ENCODE measurements at regions not wholly inside any gene's neighbourhood (a gene's known extent, or its start where the extent isn't known, plus 50 kb on each side); places are given as distances from the start of the nearest gene placed in this dataset.

GRCh38 chr14:56522403-56522802 lies 57.2 kb upstream of the TMEM260 start:
- H3K27me3 ChIP-seq (ENCODE audit: insufficient read depth, low read length) = peaks cover 14% of the 10 kb centered on the region
- no peaks in the 10 kb centered on the region for H3K4me1 ChIP-seq (ENCODE audit: insufficient read depth, low read length)
- H3K36me3 ChIP-seq (ENCODE audit: insufficient read depth, low read length) = no peaks in the 10 kb centered on the region
- POLR2A ChIA-PET (ENCODE audit: partially characterized antibody) = no interaction called here
- no peak overlapping the region for H3K4me3 ChIP-seq (ENCODE audit: low read length in 2 of 2)
- CTCF ChIA-PET (ENCODE audit: partially characterized antibody) = no interaction called here
- DNase-seq = no peak
- Mint-ChIP-seq H3K36me3 (no peaks in the 10 kb centered on the region), H3K4me3 (no peak overlapping the region), H3K27ac (no peak overlapping the region), H3K4me1 (no peaks in the 10 kb centered on the region), H3K9me3 (no peaks in the 10 kb centered on the region), H3K27me3 (peaks cover 17 to 33% of the 10 kb centered on the region in 2 donors)
- intact Hi-C loops (cut with micrococcal nuclease) = no loop called here
- H3K9me3 ChIP-seq (ENCODE audit: control insufficient read depth in 1 of 2, low read length in 2 of 2) = no peaks in the 10 kb centered on the region
- H3K27ac ChIP-seq (ENCODE audit: low read depth, low read length) = no peak overlapping the region

DNA sequence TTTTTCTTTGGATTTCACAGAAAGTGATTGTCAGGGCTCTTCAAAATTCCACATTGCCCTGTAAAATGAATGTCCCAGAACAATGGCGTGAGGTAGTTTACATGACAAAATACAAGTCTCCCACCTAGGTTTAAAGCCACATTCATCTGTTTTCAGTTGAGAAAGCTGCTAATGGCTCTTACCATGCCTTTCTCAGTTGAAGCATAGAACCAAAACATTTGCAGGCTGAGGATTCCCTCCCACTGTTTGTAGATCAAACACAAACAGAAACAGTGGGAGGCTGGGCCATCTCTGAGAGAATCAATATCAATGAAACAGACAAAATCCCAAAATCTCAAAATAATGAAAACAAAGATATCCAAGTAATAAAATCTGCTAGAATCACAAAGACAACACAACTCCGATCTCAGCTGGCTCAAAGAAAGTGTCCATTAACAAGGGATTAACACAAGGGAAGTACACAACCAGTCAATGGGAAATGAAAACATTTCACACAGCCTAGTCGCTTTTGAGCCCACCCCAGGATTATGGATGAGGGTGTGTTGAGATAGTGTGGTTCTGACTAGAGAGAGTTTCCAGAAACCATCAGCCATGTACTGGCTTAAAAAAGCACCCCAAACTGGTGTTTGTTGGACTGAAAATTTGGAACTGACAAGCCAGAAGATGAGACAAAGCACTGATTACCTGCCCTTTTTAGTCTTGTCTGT lies 54.5 kb upstream of the TMEM260 start:
- POLR2A ChIA-PET (ENCODE audit: partially characterized antibody) = no interaction called here
- Mint-ChIP-seq H3K27me3 (peaks cover 10 to 32% of the 10 kb centered on the region in 2 donors), H3K27ac (no peak overlapping the region), H3K4me1 (no peaks in the 10 kb centered on the region), H3K36me3 (no peaks in the 10 kb centered on the region), H3K4me3 (no peak overlapping the region), H3K9me3 (no peaks in the 10 kb centered on the region)
- intact Hi-C loops (cut with micrococcal nuclease) = no loop called here
- H3K9me3 ChIP-seq (ENCODE audit: control insufficient read depth in 1 of 2, low read length in 2 of 2) = no peaks in the 10 kb centered on the region
- CTCF ChIA-PET (ENCODE audit: partially characterized antibody) = no interaction called here
- no peak for DNase-seq
- no peaks in the 10 kb centered on the region for H3K36me3 ChIP-seq (ENCODE audit: insufficient read depth, low read length)
- H3K27me3 ChIP-seq (ENCODE audit: insufficient read depth, low read length) = peaks cover 14% of the 10 kb centered on the region
- H3K4me1 ChIP-seq (ENCODE audit: insufficient read depth, low read length) = no peaks in the 10 kb centered on the region
- no peak overlapping the region for H3K27ac ChIP-seq (ENCODE audit: low read depth, low read length)
- H3K4me3 ChIP-seq (ENCODE audit: low read length in 2 of 2) = no peak overlapping the region

DNA sequence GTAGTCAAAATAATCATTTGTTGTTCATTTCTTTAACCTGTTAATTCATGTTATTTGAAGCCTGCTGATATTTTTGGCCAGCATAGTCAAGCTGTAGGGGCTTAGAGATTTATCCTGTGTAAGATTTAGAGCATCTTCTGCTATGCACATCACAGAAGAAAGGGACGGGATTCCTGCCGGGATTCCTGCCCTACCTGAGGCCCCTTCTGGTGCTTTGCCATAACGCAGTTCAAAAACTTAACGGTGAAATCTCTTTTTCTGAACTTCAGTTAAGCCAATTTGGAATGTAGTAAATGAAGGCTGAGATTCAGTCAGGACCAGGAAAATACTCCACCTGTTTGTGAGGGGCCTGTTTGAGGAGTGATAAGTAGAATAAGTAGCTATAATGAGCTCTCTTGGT lies 50.7 kb upstream of the TMEM260 start:
- Mint-ChIP-seq H3K4me3 (no peak overlapping the region), H3K27me3 (peaks cover 8 to 25% of the 10 kb centered on the region in 2 donors), H3K4me1 (no peaks in the 10 kb centered on the region), H3K27ac (no peak overlapping the region), H3K9me3 (no peaks in the 10 kb centered on the region), H3K36me3 (no peaks in the 10 kb centered on the region)
- Histone ChIP-seq H3K4me3 (ENCODE audit: low read length in 2 of 2) (no peak overlapping the region), H3K4me1 (ENCODE audit: insufficient read depth, low read length) (no peaks in the 10 kb centered on the region), H3K36me3 (ENCODE audit: insufficient read depth, low read length) (no peaks in the 10 kb centered on the region), H3K27ac (ENCODE audit: low read depth, low read length) (no peak overlapping the region), H3K9me3 (ENCODE audit: control insufficient read depth in 1 of 2, low read length in 2 of 2) (no peaks in the 10 kb centered on the region), H3K27me3 (ENCODE audit: insufficient read depth, low read length) (peaks cover 5% of the 10 kb centered on the region)
- ChIA-PET POLR2A (ENCODE audit: partially characterized antibody) (no interaction called here), CTCF (ENCODE audit: partially characterized antibody) (no interaction called here)
- intact Hi-C loops (cut with micrococcal nuclease) = no loop called here
- DNase-seq = no peak
